ENCODE measurements at regions not wholly inside any gene's neighbourhood (a gene's known extent, or its start where the extent isn't known, plus 50 kb on each side); places are given as distances from the start of the nearest gene placed in this dataset.

- no peaks in the 10 kb centered on the region for H3K4me1 Mint-ChIP-seq (ENCODE audit: low read depth)
- H3K27ac Mint-ChIP-seq = no peak overlapping the region
- peaks cover 14% of the 10 kb centered on the region for H3K9me3 Mint-ChIP-seq (ENCODE audit: low read depth)
- no peaks in the 10 kb centered on the region for H3K36me3 Mint-ChIP-seq
- no peak overlapping the region for H3K4me3 Mint-ChIP-seq
- no peaks in the 10 kb centered on the region for H3K27me3 Mint-ChIP-seq
These were observed 259.1 kb upstream of the CEP162 start for GRCh38 chr6:84486526-84486925.

- Mint-ChIP-seq H3K27ac (no peak overlapping the region), H3K27me3 (no peaks in the 10 kb centered on the region), H3K4me1 (ENCODE audit: low read depth) (no peaks in the 10 kb centered on the region), H3K36me3 (no peaks in the 10 kb centered on the region), H3K4me3 (no peak overlapping the region), H3K9me3 (ENCODE audit: low read depth) (no peaks in the 10 kb centered on the region)
These were observed 241.7 kb upstream of the CEP162 start for GRCh38 chr6:84469144-84469543.

GRCh38 chr6:84467296-84467695 lies 239.9 kb upstream of the CEP162 start:
- H3K36me3 Mint-ChIP-seq = no peaks in the 10 kb centered on the region
- no peak overlapping the region for H3K27ac Mint-ChIP-seq
- H3K9me3 Mint-ChIP-seq (ENCODE audit: low read depth) = no peaks in the 10 kb centered on the region

GRCh38 chr6:84466511-84466910 lies 239.1 kb upstream of the CEP162 start:
- Mint-ChIP-seq H3K4me3 (no peak overlapping the region), H3K9me3 (ENCODE audit: low read depth) (no peaks in the 10 kb centered on the region), H3K36me3 (no peaks in the 10 kb centered on the region), H3K27me3 (no peaks in the 10 kb centered on the region), H3K4me1 (ENCODE audit: low read depth) (no peaks in the 10 kb centered on the region), H3K27ac (no peak overlapping the region)

More at GRCh38 chr6:84467296-84467695, 239.9 kb upstream of the CEP162 start:
- Mint-ChIP-seq H3K4me1 (ENCODE audit: low read depth) (no peaks in the 10 kb centered on the region), H3K4me3 (no peak overlapping the region), H3K27me3 (no peaks in the 10 kb centered on the region)

- Mint-ChIP-seq H3K4me1 (ENCODE audit: low read depth) (no peaks in the 10 kb centered on the region), H3K36me3 (no peaks in the 10 kb centered on the region), H3K9me3 (ENCODE audit: low read depth) (no peaks in the 10 kb centered on the region), H3K27me3 (no peaks in the 10 kb centered on the region), H3K4me3 (no peak overlapping the region), H3K27ac (no peak overlapping the region)
These were observed 237.0 kb upstream of the CEP162 start for GRCh38 chr6:84464471-84464870.

- Mint-ChIP-seq H3K36me3 (no peaks in the 10 kb centered on the region), H3K27ac (no peak overlapping the region), H3K4me3 (no peak overlapping the region), H3K27me3 (no peaks in the 10 kb centered on the region), H3K9me3 (ENCODE audit: low read depth) (no peaks in the 10 kb centered on the region), H3K4me1 (ENCODE audit: low read depth) (no peaks in the 10 kb centered on the region)
These were observed 235.3 kb upstream of the CEP162 start for GRCh38 chr6:84462698-84463097.

- Mint-ChIP-seq H3K9me3 (ENCODE audit: low read depth) (no peaks in the 10 kb centered on the region), H3K36me3 (no peaks in the 10 kb centered on the region), H3K4me3 (no peak overlapping the region), H3K27me3 (no peaks in the 10 kb centered on the region), H3K4me1 (ENCODE audit: low read depth) (no peaks in the 10 kb centered on the region), H3K27ac (no peak overlapping the region)
These were observed 234.0 kb upstream of the CEP162 start for GRCh38 chr6:84461461-84461860.

GRCh38 chr6:84460491-84460890 lies 233.0 kb upstream of the CEP162 start:
- Mint-ChIP-seq H3K9me3 (ENCODE audit: low read depth) (no peaks in the 10 kb centered on the region), H3K4me1 (ENCODE audit: low read depth) (no peaks in the 10 kb centered on the region), H3K27ac (no peak overlapping the region), H3K4me3 (no peak overlapping the region), H3K36me3 (no peaks in the 10 kb centered on the region), H3K27me3 (no peaks in the 10 kb centered on the region)

GRCh38 chr6:84459401-84459800 lies 232.0 kb upstream of the CEP162 start:
- Mint-ChIP-seq H3K9me3 (ENCODE audit: low read depth) (no peaks in the 10 kb centered on the region), H3K27ac (no peak overlapping the region), H3K4me3 (no peak overlapping the region)

GRCh38 chr6:84458271-84458670 lies 230.8 kb upstream of the CEP162 start:
- Mint-ChIP-seq H3K27me3 (no peaks in the 10 kb centered on the region), H3K27ac (no peak overlapping the region), H3K4me1 (ENCODE audit: low read depth) (no peaks in the 10 kb centered on the region), H3K4me3 (no peak overlapping the region), H3K9me3 (ENCODE audit: low read depth) (no peaks in the 10 kb centered on the region), H3K36me3 (no peaks in the 10 kb centered on the region)

More at GRCh38 chr6:84459401-84459800, 232.0 kb upstream of the CEP162 start:
- Mint-ChIP-seq H3K36me3 (no peaks in the 10 kb centered on the region), H3K4me1 (ENCODE audit: low read depth) (no peaks in the 10 kb centered on the region), H3K27me3 (no peaks in the 10 kb centered on the region)

GRCh38 chr6:84457276-84457675 lies 229.8 kb upstream of the CEP162 start:
- no peaks in the 10 kb centered on the region for H3K9me3 Mint-ChIP-seq (ENCODE audit: low read depth)
- H3K27ac Mint-ChIP-seq = no peak overlapping the region
- no peaks in the 10 kb centered on the region for H3K27me3 Mint-ChIP-seq
- H3K4me1 Mint-ChIP-seq (ENCODE audit: low read depth) = no peaks in the 10 kb centered on the region
- no peaks in the 10 kb centered on the region for H3K36me3 Mint-ChIP-seq
- no peak overlapping the region for H3K4me3 Mint-ChIP-seq

GRCh38 chr6:84456803-84457202 lies 229.4 kb upstream of the CEP162 start:
- no peaks in the 10 kb centered on the region for H3K36me3 Mint-ChIP-seq

GRCh38 chr6:84455511-84456029 lies 228.1 kb upstream of the CEP162 start:
- Mint-ChIP-seq H3K27me3 (no peaks in the 10 kb centered on the region), H3K9me3 (ENCODE audit: low read depth) (no peaks in the 10 kb centered on the region)

More at GRCh38 chr6:84456803-84457202, 229.4 kb upstream of the CEP162 start:
- H3K27ac Mint-ChIP-seq = no peak overlapping the region
- no peaks in the 10 kb centered on the region for H3K4me1 Mint-ChIP-seq (ENCODE audit: low read depth)
- no peaks in the 10 kb centered on the region for H3K27me3 Mint-ChIP-seq
- no peak overlapping the region for H3K4me3 Mint-ChIP-seq
- H3K9me3 Mint-ChIP-seq (ENCODE audit: low read depth) = no peaks in the 10 kb centered on the region

GRCh38 chr6:84453499-84453898 lies 226.1 kb upstream of the CEP162 start:
- Mint-ChIP-seq H3K4me1 (ENCODE audit: low read depth) (no peaks in the 10 kb centered on the region), H3K27me3 (no peaks in the 10 kb centered on the region), H3K27ac (no peak overlapping the region), H3K4me3 (no peak overlapping the region), H3K36me3 (no peaks in the 10 kb centered on the region), H3K9me3 (ENCODE audit: low read depth) (no peaks in the 10 kb centered on the region)

More at GRCh38 chr6:84455511-84456029, 228.1 kb upstream of the CEP162 start:
- H3K36me3 Mint-ChIP-seq = no peaks in the 10 kb centered on the region
- no peak overlapping the region for H3K27ac Mint-ChIP-seq
- H3K4me3 Mint-ChIP-seq = no peak overlapping the region
- H3K4me1 Mint-ChIP-seq (ENCODE audit: low read depth) = no peaks in the 10 kb centered on the region

- Mint-ChIP-seq H3K4me1 (ENCODE audit: low read depth) (no peaks in the 10 kb centered on the region), H3K9me3 (ENCODE audit: low read depth) (no peaks in the 10 kb centered on the region), H3K27me3 (no peaks in the 10 kb centered on the region), H3K36me3 (no peaks in the 10 kb centered on the region), H3K27ac (no peak overlapping the region), H3K4me3 (no peak overlapping the region)
These were observed 222.6 kb upstream of the CEP162 start for GRCh38 chr6:84450018-84450417.

GRCh38 chr6:84449220-84449619 lies 221.8 kb upstream of the CEP162 start:
- H3K27ac Mint-ChIP-seq = no peak overlapping the region

More at GRCh38 chr6:84449220-84449619, 221.8 kb upstream of the CEP162 start:
- H3K9me3 Mint-ChIP-seq (ENCODE audit: low read depth) = no peaks in the 10 kb centered on the region
- no peak overlapping the region for H3K4me3 Mint-ChIP-seq
- no peaks in the 10 kb centered on the region for H3K36me3 Mint-ChIP-seq
- no peaks in the 10 kb centered on the region for H3K4me1 Mint-ChIP-seq (ENCODE audit: low read depth)
- H3K27me3 Mint-ChIP-seq = no peaks in the 10 kb centered on the region
